ENCODE measurements at regions not wholly inside any gene's neighbourhood (a gene's known extent, or its start where the extent isn't known, plus 50 kb on each side); places are given as distances from the start of the nearest gene placed in this dataset.

DNA sequence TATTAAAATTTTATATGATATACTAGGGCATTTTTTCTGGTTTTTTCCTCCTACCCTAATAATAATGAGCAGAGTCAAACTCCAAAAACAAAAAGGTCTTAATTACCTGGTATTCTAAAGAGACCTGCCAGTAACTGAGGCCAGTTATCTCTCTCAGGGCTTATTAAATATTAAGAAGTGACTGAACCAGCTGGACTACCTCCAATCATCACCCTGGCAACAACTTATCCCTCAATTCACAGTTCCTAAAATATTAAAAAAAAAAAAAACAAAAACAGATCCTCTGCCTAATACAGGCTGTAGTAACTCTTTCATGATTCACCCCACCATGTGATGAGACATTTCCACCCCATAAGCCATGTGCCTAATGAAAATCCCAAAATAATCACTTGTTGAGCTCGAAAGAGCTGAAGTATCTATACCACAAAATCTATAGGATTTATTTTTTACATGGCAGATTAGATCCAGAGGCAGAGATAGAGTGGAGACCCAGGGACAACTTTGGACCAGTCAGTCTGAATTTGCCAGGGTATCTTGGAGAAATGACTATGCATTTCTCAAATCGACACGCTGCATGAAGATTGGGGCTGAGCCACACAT, 698.0 kb downstream of the FAT4 start:
- no peaks in the 10 kb centered on the region for H4K20me1 ChIP-seq (ENCODE audit: control insufficient read depth, insufficient read depth)
- ChIA-PET SMC1A (ENCODE audit: uncharacterized antibody, unreplicated experiment) (no interaction called here), POLR2A (no interaction called here), CTCF (no interaction called here), RAD21 (ENCODE audit: unreplicated experiment) (no interaction called here)
- no peaks in the 10 kb centered on the region for H3K27me3 ChIP-seq (replicated peaks in 1 of 2; ENCODE audit: control insufficient read depth in 2 of 2, insufficient read depth in 2 of 2, low read length in 1 of 2)
- H3K4me3 ChIP-seq, result no peak overlapping the region
- WGBS (ENCODE audit: insufficient coverage, insufficient replicate concordance, low lambda C conversion rate, missing lambda C conversion rate), result 55% methylated on average over 3 of the region's 3 CpGs
- in situ Hi-C loops (cut with MboI) (no loop called here), intact Hi-C loops (cut with micrococcal nuclease; ENCODE audit: unreplicated experiment) (no loop called here)
- no peaks in the 10 kb centered on the region for H3K4me1 ChIP-seq (ENCODE audit: control insufficient read depth, insufficient read depth, low read length)
- no peak overlapping the region for H3K27ac ChIP-seq (ENCODE audit: control insufficient read depth, insufficient read depth)
- no peak overlapping the region for H2AFZ ChIP-seq (ENCODE audit: control insufficient read depth, low read depth, low read length)
- H3K4me2 ChIP-seq (ENCODE audit: control insufficient read depth, insufficient read depth), result no peak overlapping the region
- no TSS peak for BruUV-seq (replicated peaks)
- FAIRE-seq (no peak), DNase-seq (ENCODE audit: low read depth, low spot score) (no peak), ATAC-seq (no peak)
- H3K36me3 ChIP-seq (ENCODE audit: control insufficient read depth in 2 of 2, insufficient read depth in 2 of 2, low read length in 1 of 2), result no peaks in the 10 kb centered on the region
- H3K9ac ChIP-seq (ENCODE audit: control insufficient read depth, insufficient read depth, low read length), result no peak overlapping the region
- H3K9me3 ChIP-seq (replicated peaks; ENCODE audit: control insufficient read depth, insufficient read depth, low read length), result no peaks in the 10 kb centered on the region
- TF ChIP-seq EZH2 (IDR thresholded peaks at IDR 0.05; ENCODE audit: borderline replicate concordance, control insufficient read depth, low read depth, low read length), result no peak
- TF ChIP-seq HDAC2 (IDR thresholded peaks at IDR 0.05), result no peak
- TF ChIP-seq SUPT20H (IDR thresholded peaks at IDR 0.05; ENCODE audit: borderline replicate concordance, control insufficient read depth, low read depth, low read length), result no peak
- no peak for TF ChIP-seq CBFB (IDR thresholded peaks at IDR 0.05; ENCODE audit: low read depth)
- H3K79me2 ChIP-seq (ENCODE audit: control insufficient read depth, insufficient read depth, low read length), result no peaks in the 10 kb centered on the region

DNA sequence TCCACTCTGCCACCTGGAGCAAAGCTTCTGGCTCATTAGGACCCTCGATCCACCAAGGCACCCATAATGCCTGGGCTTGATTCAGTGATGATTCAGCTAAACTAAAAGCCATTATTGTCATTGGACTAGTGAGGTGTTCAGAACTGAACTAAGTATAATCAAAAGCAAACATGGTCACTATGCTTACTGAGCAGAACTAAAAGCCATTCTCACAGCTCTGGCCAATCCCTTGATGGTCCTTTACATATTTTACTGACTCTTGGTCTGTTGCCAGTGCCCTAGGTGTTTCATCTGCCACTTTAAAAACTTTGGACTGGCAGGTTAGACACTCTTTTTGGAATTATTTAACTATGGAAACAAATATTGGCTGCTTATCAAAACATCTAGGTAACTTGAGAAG, 703.5 kb downstream of the FAT4 start:
- intact Hi-C loops (cut with micrococcal nuclease; ENCODE audit: unreplicated experiment) (no loop called here), in situ Hi-C loops (cut with MboI) (no loop called here)
- RAD21 ChIA-PET (ENCODE audit: unreplicated experiment), result no interaction called here
- ATAC-seq (no peak), DNase-seq (ENCODE audit: low read depth, low spot score) (no peak), FAIRE-seq (no peak)
- Histone ChIP-seq H3K4me1 (ENCODE audit: control insufficient read depth, insufficient read depth, low read length) (no peaks in the 10 kb centered on the region), H3K27ac (ENCODE audit: control insufficient read depth, insufficient read depth) (no peak overlapping the region), H3K9ac (ENCODE audit: control insufficient read depth, insufficient read depth, low read length) (no peak overlapping the region), H3K4me3 (no peak overlapping the region), H3K9me3 (replicated peaks; ENCODE audit: control insufficient read depth, insufficient read depth, low read length) (no peaks in the 10 kb centered on the region), H4K20me1 (ENCODE audit: control insufficient read depth, insufficient read depth) (no peaks in the 10 kb centered on the region), H3K4me2 (ENCODE audit: control insufficient read depth, insufficient read depth) (no peak overlapping the region), H2AFZ (ENCODE audit: control insufficient read depth, low read depth, low read length) (no peak overlapping the region), H3K27me3 (replicated peaks in 1 of 2; ENCODE audit: control insufficient read depth in 2 of 2, insufficient read depth in 2 of 2, low read length in 1 of 2) (no peaks in the 10 kb centered on the region), H3K36me3 (ENCODE audit: control insufficient read depth in 2 of 2, insufficient read depth in 2 of 2, low read length in 1 of 2) (no peaks in the 10 kb centered on the region), H3K79me2 (ENCODE audit: control insufficient read depth, insufficient read depth, low read length) (no peaks in the 10 kb centered on the region)
- POLR2A ChIA-PET, result no interaction called here
- BruUV-seq (replicated peaks), result no TSS peak
- WGBS (ENCODE audit: insufficient coverage, insufficient replicate concordance, low lambda C conversion rate, missing lambda C conversion rate), result 0% methylated on average over 1 of the region's 1 CpG
- SMC1A ChIA-PET (ENCODE audit: uncharacterized antibody, unreplicated experiment), result no interaction called here
- CTCF ChIA-PET, result no interaction called here
- TF ChIP-seq, protein P1, sequence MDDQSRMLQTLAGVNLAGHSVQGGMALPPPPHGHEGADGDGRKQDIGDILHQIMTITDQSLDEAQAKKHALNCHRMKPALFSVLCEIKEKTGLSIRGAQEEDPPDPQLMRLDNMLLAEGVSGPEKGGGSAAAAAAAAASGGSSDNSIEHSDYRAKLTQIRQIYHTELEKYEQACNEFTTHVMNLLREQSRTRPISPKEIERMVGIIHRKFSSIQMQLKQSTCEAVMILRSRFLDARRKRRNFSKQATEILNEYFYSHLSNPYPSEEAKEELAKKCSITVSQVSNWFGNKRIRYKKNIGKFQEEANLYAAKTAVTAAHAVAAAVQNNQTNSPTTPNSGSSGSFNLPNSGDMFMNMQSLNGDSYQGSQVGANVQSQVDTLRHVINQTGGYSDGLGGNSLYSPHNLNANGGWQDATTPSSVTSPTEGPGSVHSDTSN (IDR thresholded peaks at IDR 0.05; ENCODE audit: insufficient replicate concordance, low read depth, low read length), result no peak
- TF ChIP-seq LARP7 (IDR thresholded peaks at IDR 0.05), result no peak
- TF ChIP-seq, protein P2, sequence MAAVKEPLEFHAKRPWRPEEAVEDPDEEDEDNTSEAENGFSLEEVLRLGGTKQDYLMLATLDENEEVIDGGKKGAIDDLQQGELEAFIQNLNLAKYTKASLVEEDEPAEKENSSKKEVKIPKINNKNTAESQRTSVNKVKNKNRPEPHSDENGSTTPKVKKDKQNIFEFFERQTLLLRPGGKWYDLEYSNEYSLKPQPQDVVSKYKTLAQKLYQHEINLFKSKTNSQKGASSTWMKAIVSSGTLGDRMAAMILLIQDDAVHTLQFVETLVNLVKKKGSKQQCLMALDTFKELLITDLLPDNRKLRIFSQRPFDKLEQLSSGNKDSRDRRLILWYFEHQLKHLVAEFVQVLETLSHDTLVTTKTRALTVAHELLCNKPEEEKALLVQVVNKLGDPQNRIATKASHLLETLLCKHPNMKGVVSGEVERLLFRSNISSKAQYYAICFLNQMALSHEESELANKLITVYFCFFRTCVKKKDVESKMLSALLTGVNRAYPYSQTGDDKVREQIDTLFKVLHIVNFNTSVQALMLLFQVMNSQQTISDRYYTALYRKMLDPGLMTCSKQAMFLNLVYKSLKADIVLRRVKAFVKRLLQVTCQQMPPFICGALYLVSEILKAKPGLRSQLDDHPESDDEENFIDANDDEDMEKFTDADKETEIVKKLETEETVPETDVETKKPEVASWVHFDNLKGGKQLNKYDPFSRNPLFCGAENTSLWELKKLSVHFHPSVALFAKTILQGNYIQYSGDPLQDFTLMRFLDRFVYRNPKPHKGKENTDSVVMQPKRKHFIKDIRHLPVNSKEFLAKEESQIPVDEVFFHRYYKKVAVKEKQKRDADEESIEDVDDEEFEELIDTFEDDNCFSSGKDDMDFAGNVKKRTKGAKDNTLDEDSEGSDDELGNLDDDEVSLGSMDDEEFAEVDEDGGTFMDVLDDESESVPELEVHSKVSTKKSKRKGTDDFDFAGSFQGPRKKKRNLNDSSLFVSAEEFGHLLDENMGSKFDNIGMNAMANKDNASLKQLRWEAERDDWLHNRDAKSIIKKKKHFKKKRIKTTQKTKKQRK (IDR thresholded peaks at IDR 0.05; ENCODE audit: low read depth, low read length), result no peak
- TF ChIP-seq ZSCAN29 (IDR thresholded peaks at IDR 0.05), result no peak
- TF ChIP-seq SUPT20H (IDR thresholded peaks at IDR 0.05; ENCODE audit: borderline replicate concordance, control insufficient read depth, low read depth, low read length), result no peak
- no peak for TF ChIP-seq STAT1 (conservative IDR thresholded peaks at IDR 0.05)
- no peak for TF ChIP-seq ZZZ3 (IDR thresholded peaks at IDR 0.05; ENCODE audit: control insufficient read depth, insufficient read length, low read depth)
- TF ChIP-seq, protein P3, sequence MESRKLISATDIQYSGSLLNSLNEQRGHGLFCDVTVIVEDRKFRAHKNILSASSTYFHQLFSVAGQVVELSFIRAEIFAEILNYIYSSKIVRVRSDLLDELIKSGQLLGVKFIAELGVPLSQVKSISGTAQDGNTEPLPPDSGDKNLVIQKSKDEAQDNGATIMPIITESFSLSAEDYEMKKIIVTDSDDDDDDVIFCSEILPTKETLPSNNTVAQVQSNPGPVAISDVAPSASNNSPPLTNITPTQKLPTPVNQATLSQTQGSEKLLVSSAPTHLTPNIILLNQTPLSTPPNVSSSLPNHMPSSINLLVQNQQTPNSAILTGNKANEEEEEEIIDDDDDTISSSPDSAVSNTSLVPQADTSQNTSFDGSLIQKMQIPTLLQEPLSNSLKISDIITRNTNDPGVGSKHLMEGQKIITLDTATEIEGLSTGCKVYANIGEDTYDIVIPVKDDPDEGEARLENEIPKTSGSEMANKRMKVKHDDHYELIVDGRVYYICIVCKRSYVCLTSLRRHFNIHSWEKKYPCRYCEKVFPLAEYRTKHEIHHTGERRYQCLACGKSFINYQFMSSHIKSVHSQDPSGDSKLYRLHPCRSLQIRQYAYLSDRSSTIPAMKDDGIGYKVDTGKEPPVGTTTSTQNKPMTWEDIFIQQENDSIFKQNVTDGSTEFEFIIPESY (IDR thresholded peaks at IDR 0.05), result no peak
- TF ChIP-seq EED (IDR thresholded peaks at IDR 0.05; ENCODE audit: low read depth), result no peak
